ENCODE measurements at regions not wholly inside any gene's neighbourhood (a gene's known extent, or its start where the extent isn't known, plus 50 kb on each side); places are given as distances from the start of the nearest gene placed in this dataset.
"Not testable (repeated sequence)": the region's sequence is repeated elsewhere in the genome, so short reads cannot be mapped to it uniquely, and the experiment has no call there.

- DNase-seq, result no peak
Observed at GRCh38 chr1:244271691-244272308, 179.9 kb downstream of the ADSS2 start.

GRCh38 chr1:244272471-244273261, 179.0 kb downstream of the ADSS2 start:
- DNase-seq, result peak; percentile 82

DNA sequence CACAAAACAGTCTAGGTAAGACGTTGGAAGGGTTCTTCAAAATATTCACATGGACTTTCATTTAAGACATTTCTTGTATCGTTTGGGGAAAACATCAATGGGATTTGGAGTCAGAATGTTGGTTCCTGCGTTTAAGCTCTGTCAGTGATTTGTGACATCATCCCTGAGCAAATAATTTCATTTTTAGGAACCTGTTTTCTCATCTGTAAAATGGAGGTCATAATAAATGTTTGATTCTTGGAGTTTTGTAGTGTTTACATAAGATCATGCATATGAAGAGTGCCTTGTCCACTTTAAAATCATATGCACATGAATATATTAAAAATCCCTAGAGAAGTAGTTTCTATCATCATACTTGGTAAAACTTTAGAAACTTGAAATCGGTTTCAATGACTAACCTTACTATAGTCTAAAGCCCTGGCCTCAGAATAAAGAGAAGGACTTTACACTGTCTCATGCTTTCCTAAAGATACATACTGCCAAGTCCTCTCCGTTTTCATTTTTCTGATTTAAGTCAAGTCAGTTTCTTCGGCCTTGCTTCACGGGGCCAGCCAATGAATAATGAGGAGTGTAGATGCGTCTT, 178.4 kb downstream of the ADSS2 start:
- DNase-seq, result no peak

DNA sequence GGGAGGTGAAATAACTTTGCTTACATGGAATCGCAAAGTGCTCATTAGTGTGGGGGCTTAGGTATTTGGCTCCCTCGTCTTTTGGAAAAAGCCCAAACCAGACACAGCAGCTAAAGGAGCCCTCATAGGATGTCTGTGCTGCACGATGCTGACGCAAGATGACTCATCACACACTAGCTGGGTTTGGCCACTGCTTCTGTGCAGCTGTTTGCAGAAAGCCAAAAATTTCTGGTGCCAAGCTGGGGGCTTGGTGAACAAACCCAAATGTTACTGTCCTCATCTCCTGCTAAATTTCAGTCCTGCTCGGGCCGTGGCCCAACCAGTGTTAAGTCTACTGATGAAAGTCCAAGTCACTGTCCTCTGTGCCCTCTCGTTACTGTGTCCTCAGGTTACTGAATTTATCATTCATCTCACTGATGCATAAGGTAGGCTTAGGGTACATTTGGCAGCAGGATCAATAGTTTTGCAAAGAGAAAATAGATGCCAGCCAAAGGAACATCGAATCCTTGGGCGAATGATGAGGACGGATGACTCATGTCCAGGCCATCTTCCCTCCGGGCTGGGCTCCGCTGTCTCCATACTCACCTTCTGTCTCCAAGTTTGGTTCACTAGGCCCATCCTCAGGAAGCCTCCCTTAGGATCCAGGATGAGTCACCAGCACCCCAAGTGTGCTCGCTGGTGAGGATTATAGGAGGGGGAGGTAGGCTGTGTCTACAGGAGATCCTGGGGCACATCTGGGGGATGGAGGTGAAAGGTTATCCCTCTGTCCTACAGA, 177.7 kb downstream of the ADSS2 start:
- no peak for DNase-seq

- DNase-seq, result no peak
Observed at GRCh38 chr1:244276646-244277045, 175.1 kb downstream of the ADSS2 start.

- no peak for DNase-seq
Observed at GRCh38 chr1:244280201-244280600, 171.5 kb downstream of the ADSS2 start.

DNA sequence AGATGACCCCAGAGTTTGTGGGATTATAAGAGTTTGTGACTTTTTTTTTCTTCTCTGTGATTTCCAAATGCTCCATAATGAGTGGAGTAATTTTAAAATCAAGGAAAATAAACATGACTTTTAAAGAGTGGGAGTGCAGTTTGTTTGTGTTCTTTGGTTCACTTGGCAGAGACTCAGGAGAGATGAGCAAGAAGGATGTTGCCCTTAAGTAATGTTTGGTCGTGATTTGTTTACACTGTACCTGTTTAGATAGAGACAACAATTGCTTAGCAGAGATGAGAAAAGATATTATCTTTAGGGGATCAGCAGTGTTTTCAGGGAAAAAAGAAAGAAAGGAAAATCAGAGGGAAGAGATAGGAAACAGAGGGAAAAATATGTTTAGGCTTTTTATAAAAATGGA, 170.8 kb downstream of the ADSS2 start:
- no peak for DNase-seq

DNA sequence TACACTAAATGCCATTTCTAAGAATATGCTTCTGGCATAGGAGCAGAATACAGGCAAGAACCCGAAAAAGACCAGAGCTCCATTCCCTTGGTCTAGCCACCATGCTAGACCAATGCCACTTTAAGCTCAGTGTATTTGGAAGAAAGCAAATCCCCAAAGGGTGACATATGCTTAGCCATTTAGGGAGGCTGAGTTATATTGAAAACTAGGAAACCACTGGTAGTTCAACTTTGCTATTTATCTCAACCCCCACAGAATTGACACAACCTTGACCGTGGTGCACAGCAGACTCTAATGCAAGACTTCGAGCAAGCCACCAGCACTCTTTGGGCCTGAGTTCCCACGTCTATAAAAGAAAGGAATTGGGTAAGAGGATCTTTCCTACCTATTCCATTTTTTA, 167.9 kb downstream of the ADSS2 start:
- DNase-seq, result no peak

GRCh38 chr1:244284641-244285156, 167.0 kb downstream of the ADSS2 start:
- DNase-seq, result no peak

DNA sequence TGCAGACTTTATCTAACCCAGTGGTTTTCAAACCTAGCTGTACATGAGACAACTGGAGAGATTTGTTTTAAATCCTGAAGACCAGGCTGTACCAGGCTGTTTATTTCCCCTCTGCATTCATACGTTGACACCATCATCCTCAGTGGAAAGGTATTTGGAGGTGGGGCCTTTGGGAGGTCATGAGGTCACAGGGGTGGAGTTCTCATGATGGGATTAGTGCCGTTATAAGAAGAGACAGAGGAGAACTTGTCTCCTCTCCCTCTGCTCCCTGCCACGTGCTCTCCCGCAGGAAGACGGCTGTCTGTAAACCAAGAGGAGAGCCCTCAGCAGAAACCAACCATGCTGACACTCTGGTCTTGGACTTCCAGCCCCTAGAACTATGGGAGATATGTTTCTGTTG, 165.4 kb downstream of the ADSS2 start:
- DNase-seq, result no peak

- no peak for DNase-seq
Observed at GRCh38 chr1:244287726-244288125, 164.0 kb downstream of the ADSS2 start.

GRCh38 chr1:244288663-244289062, 163.0 kb downstream of the ADSS2 start:
- DNase-seq, result no peak

DNA sequence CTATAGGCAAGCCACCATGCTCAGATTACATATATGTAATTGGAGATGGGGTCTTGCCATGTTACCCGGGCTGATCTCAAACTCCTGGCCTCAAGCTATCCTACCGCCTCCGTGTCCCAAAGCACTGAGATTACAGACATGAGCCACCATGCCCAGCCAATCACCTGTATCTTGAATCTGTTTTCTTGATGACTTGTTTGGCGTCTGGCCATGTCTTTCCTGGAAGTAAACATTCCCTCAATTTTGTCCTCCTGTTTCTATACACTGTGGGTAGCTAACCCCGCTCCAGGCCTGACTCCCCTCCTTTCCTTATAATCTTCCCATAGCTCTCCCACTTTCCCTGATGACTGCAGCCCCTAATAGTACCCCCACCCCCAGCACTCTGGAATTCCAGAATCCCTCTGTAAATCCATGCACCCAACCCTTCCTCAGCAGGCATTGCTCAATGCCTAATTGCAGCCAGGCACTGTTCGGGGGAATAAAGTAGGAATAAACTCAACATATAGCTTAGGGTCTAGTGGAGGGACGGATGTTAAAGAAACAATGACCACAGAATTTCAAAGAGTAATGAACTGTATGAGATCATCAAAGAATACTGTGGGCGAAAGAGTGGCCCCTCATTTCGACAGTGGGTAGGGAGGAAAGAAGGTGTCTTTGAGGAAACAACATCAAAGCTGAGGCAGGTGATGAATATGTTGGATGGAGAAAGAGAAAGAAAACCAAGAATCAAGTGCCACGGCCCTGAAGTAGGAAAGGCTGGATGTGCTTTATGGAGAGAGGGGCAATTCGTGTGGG, 161.5 kb downstream of the ADSS2 start:
- no peak for DNase-seq

DNA sequence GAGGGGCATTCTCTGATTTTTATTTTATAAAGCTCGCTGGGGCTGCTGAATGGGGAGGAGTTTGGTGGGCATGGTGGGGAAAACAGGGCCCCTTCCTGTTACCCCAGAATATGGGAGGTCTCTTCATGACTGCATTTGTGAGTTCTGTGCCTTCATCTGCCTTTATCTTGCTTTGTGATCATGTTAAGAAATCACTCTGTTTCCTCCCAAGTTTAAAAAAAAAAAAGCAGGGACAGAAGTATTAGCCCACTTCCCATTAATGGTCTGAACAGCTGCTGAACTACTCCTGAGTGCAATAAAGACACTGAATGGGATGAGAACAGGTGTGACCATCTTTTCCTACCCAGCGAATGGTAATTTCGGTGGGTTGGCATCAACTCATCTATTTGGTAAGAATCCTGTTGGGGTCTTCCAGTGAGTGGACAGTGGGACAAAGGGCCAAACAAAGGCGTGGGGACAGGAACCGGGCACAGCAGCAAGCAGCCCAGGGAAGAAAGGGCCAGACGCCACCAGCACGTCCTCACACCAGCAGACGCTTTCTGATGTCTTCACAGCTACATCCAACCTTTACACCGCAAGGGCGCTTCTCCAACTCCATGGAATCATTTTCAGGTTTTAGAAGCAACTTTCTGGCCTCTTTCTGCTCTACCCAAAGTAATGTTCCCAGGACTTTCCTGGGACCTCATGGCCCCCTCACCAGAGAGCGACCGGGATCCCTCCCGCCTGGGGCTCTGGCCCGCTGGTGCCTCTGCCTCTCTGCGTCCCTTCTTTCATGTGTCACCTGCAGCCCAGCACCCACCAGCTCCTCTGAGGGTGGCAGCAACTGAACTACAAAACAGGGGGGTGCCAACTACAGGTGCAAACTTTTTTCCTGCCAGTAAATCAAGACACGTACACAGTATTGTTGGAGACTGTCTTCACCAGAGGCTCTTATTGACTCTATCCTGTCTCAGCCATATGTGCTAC, 160.2 kb downstream of the ADSS2 start:
- no peak for DNase-seq

DNA sequence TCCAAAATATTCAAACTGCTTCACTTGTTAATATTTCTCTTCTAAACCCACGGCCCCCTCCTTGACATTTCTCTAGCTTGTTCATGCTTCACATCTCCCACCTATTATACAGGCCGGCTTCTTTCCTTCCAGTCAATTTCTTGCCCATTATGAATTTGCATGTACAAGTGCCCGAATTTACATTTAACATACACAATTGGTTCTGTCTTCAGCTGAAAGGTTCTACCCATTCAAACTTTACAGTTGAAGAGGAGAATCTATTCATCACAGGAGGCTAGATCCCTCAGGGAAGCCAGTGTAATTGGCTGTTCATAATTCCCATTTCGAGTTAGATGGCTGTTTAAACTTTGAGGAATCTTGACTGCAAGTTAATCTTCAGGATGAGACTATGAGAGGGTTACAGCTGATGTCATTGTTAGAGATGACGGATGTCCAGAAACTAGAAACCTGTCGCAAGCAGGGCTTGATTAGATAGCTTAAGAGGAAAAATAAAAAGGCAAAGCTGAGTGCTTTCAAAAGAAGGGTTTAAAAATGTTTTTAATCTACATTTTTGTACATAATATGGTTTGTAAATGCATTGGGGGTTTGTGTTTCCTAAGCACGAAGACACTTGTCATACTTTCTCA, 157.0 kb downstream of the ADSS2 start:
- DNase-seq, result no peak

DNA sequence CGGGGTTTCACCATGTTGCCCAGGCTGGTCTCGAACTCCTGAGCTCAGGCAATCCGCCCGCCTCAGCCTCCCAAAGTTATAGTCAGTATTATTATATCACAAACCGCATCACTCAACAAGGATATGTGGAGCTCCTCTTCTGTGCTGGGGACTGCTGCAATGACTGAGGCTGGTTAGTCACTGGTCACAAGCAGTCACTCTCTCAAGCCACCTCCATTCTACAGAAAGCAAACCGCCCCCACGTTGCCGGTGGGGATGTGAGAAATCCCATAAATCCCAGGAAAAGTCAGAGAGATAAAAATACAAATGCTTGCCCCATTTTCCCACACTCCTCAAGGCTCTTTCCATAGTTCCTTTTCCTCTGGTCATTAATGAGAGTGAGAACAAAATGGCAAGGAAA, 155.7 kb downstream of the ADSS2 start:
- no peak for DNase-seq

GRCh38 chr1:244296447-244296846, 155.3 kb downstream of the ADSS2 start:
- no peak for DNase-seq

DNA sequence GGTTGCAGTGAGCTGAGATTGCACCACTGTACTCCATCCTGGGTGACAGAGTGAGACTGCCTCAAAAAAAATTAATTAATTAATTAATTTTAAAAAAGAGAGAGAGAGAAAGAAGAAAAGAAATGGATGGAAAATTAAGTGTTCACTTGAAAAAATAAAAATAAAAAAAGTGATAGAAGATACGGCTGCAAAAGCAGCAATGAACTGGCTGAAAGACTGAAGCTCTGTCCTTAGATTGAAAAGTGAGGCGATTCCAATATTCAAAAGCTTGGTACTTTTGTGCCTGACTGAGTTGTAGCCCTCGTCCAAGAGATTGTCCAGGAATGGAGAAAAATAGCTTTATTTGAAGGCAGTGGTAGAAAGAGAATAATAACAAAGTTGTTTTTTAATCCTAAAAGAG, 154.6 kb downstream of the ADSS2 start:
- DNase-seq, result no peak

- DNase-seq, result no peak
Observed at GRCh38 chr1:244297616-244298015, 154.1 kb downstream of the ADSS2 start.

- not testable (repeated sequence) for DNase-seq
Observed at GRCh38 chr1:244300029-244300375, 151.7 kb downstream of the ADSS2 start.

DNA sequence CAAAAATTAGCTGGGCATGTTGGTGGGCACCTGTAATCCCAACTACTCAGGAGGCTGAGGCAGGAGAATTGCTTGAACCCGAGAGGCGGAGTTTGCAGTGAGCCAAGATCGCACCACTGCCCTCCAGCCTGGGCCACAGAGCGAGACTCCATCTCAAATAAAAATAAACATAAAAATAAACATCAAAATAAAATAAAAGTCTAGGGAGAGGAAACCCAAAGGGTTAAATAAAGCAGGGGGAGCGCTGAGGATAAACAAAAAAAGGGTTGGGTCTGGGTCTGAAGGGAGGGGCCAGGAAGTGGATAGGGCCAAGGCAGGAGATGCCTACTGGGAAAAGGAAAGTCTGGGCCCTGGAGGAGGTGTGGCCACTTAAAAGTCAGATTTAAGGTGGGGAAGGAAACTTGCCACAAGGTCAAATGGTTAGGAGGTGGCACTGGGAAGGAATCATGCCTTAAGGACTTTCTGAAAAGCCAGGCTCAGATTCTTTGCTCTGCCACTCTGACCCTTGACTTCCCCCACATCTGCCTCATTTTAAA, 150.0 kb downstream of the ADSS2 start:
- no peak for DNase-seq

Data from NCI-H146 (cell line).